Liver (tissue), 8 donors: ENCODE measurements at regions not wholly inside any gene's neighbourhood (a gene's known extent, or its start where the extent isn't known, plus 50 kb on each side); places are given as distances from the start of the nearest gene placed in this dataset.

Source experiments
- DNase-seq: peaks from one replicate; pipeline ENCODE4 v3.0.0-alpha.2; 2017; ENCODE audit warnings: low spot score
- H3K27ac ChIP-seq, 2 donors: one replicate each; pipeline ENCODE4 v1.7.0; 2013; ENCODE audit warnings: inconsistent platforms in 2 of 2, low read length in 2 of 2, control low read depth in 1 of 2, low read depth in 1 of 2, mild to moderate bottlenecking in 1 of 2
- H3K27me3 ChIP-seq, 4 donors: one replicate each; pipeline versions ENCODE4 v1.6.1 to v1.7.0; 2013; ENCODE audit warnings: low read length in 3 of 4, inconsistent platforms in 1 of 4, mild to moderate bottlenecking in 1 of 4, moderate library complexity in 1 of 4; ENCODE audit not compliant: control insufficient read depth in 4 of 4, insufficient read depth in 4 of 4
- H3K36me3 ChIP-seq, 4 donors: one replicate each; pipeline versions ENCODE4 v1.6.1 to v1.7.0; 2013; ENCODE audit warnings: low read length in 3 of 4, mild to moderate bottlenecking in 3 of 4, low read depth in 1 of 4, moderate library complexity in 1 of 4; ENCODE audit not compliant: control insufficient read depth in 4 of 4, insufficient read depth in 3 of 4
- H3K4me1 ChIP-seq, 4 donors: one replicate each; pipeline versions ENCODE4 v1.6.1 to v1.7.0; 2013; ENCODE audit warnings: low read length in 3 of 4, mild to moderate bottlenecking in 3 of 4, moderate library complexity in 1 of 4; ENCODE audit not compliant: control insufficient read depth in 4 of 4, insufficient read depth in 4 of 4
- H3K4me3 ChIP-seq, 3 donors: one replicate each; pipeline versions ENCODE4 v1.6.1 to v1.7.0; 2013; ENCODE audit warnings: low read length in 3 of 3, control low read depth in 1 of 3, low read depth in 1 of 3, mild to moderate bottlenecking in 1 of 3
- H3K9ac ChIP-seq, 2 donors: one replicate each; pipeline ENCODE4 v1.7.0; 2013; ENCODE audit warnings: low read length in 2 of 2, mild to moderate bottlenecking in 2 of 2, moderate library complexity in 2 of 2, control low read depth in 1 of 2, low read depth in 1 of 2
- H3K9me3 ChIP-seq, 4 donors: one replicate each; pipeline versions ENCODE4 v1.6.1 to v1.7.0; 2013; ENCODE audit warnings: low read length in 3 of 4; ENCODE audit not compliant: control insufficient read depth in 4 of 4
- EGR1 ChIP-seq, 2 donors: IDR thresholded peaks; 2 replicates each; pipeline ENCODE4 v1.6.1; 2016 to 2018; ENCODE audit warnings: antibody characterized with exemption in 2 of 2, low read depth in 2 of 2
- FOXA1 ChIP-seq: IDR thresholded peaks from 2 replicates; pipeline ENCODE4 v1.6.1; 2016; ENCODE audit warnings: antibody characterized with exemption
- FOXA2 ChIP-seq: IDR thresholded peaks from 2 replicates; pipeline ENCODE4 v1.6.1; 2016; ENCODE audit warnings: antibody characterized with exemption
- GABPA ChIP-seq, 2 donors: IDR thresholded peaks in 1 of 2; conservative IDR thresholded peaks in 1 of 2; 2 replicates each; pipeline ENCODE4 v1.6.1; 2016; ENCODE audit warnings: antibody characterized with exemption in 2 of 2, mild to moderate bottlenecking in 1 of 2, moderate library complexity in 1 of 2
- HNF4A ChIP-seq, 2 donors: conservative IDR thresholded peaks; 2 replicates each; pipeline ENCODE4 v1.6.1; 2016; ENCODE audit warnings: antibody characterized with exemption in 2 of 2, mild to moderate bottlenecking in 2 of 2
- HNF4G ChIP-seq: IDR thresholded peaks from 2 replicates; pipeline ENCODE4 v1.6.1; 2016; ENCODE audit warnings: antibody characterized with exemption
- JUND ChIP-seq, 2 donors: IDR thresholded peaks; 2 replicates each; pipeline ENCODE4 v1.6.1; 2016; ENCODE audit warnings: antibody characterized with exemption in 2 of 2
- NR2F2 ChIP-seq: IDR thresholded peaks from 2 replicates; pipeline ENCODE4 v1.6.1; 2016; ENCODE audit warnings: antibody characterized with exemption
- RAD21 ChIP-seq, 2 donors: IDR thresholded peaks; 2 replicates each; pipeline ENCODE4 v1.6.1; 2016; ENCODE audit warnings: antibody characterized with exemption in 2 of 2, mild to moderate bottlenecking in 2 of 2
- RXRA ChIP-seq, 2 donors: IDR thresholded peaks; 2 replicates each; pipeline ENCODE4 v1.6.1; 2017 to 2018; ENCODE audit warnings: antibody characterized with exemption in 2 of 2, mild to moderate bottlenecking in 1 of 2
- SP1 ChIP-seq: IDR thresholded peaks from 2 replicates; pipeline ENCODE4 v1.6.1; 2018; ENCODE audit warnings: antibody characterized with exemption, mild to moderate bottlenecking
- TAF1 ChIP-seq: conservative IDR thresholded peaks from 2 replicates; pipeline ENCODE4 v1.6.1; 2016; ENCODE audit warnings: antibody characterized with exemption, mild to moderate bottlenecking
- YY1 ChIP-seq: IDR thresholded peaks from 2 replicates; pipeline ENCODE4 v1.6.1; 2016; ENCODE audit warnings: antibody characterized with exemption, mild to moderate bottlenecking
- WGBS: extraction: QIAGEN DNeasy Blood & Tissue Kit; methylation state at CpG from one replicate; pipeline ENCODE4 v1.1.7; 2013; 5-methylcytosine and 5-hydroxymethylcytosine counted together
- TF ChIP-seq, protein P1 (sequence below): IDR thresholded peaks from 2 replicates; pipeline ENCODE4 v1.6.1; 2016; ENCODE audit warnings: antibody characterized with exemption
- TF ChIP-seq, protein P2 (sequence below): IDR thresholded peaks from 2 replicates; pipeline ENCODE4 v1.6.1; 2016; ENCODE audit warnings: antibody characterized with exemption, mild to moderate bottlenecking
- TF ChIP-seq, protein P3 (sequence below): IDR thresholded peaks from 2 replicates; pipeline ENCODE4 v1.6.1; 2016; ENCODE audit warnings: antibody characterized with exemption
- TF ChIP-seq, protein P4 (sequence below): IDR thresholded peaks from 2 replicates; pipeline ENCODE4 v1.6.1; 2016; ENCODE audit warnings: antibody characterized with exemption
- TF ChIP-seq, protein P5 (sequence below): fragments of 150-350 bp; IDR thresholded peaks from 2 replicates; pipeline ENCODE4 v1.5.1; 2017; ENCODE audit warnings: improper control_type of control experiment, low read depth, low read length; ENCODE audit not compliant: missing input control
- donor health status: healthy.
- donor health status: healthy.
- donor health status: healthy.
- donor health status: healthy.
- donor health status: healthy.

DNA sequence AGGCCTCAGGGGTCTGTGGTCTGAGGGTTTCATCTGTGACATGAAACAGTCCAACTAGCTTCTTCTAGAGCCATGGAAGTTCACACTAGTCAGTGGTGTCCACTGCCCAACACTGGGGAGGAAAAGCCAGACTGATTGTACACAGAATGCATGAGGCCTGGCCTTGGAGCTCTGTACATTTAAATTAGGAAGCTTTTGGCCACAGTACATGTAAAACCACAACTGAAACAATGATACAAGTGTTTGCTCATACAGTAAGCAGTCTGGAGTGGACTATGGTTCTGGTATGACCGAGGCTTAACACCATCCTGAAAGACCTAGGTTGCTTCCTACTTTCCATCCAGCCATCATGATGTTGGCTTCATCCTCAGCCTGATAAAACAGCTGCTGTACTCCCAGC, 73.8 kb upstream of the SESN3 start:
- 82% methylated on average over 1 of the region's 1 CpG for whole genome bisulfite sequencing
- Histone ChIP-seq H3K27ac (no peak overlapping the region), H3K9me3 (no peaks in the 10 kb centered on the region), H3K4me1 (no peaks in the 10 kb centered on the region), H3K36me3 (no peaks in the 10 kb centered on the region), H3K4me3 (no peak overlapping the region), H3K9ac (no peak overlapping the region), H3K27me3 (no peaks in the 10 kb centered on the region)
- no peak for DNase-seq
- TF ChIP-seq TAF1, result no peak
- TF ChIP-seq RXRA (IDR thresholded peaks at IDR 0.05), result no peak
- TF ChIP-seq RAD21 (IDR thresholded peaks at IDR 0.05), result no peak
- TF ChIP-seq, protein P1, sequence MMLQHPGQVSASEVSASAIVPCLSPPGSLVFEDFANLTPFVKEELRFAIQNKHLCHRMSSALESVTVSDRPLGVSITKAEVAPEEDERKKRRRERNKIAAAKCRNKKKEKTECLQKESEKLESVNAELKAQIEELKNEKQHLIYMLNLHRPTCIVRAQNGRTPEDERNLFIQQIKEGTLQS, result no peak
- no peak for TF ChIP-seq HNF4G
- TF ChIP-seq SP1, result no peak
- no peak for TF ChIP-seq HNF4A (conservative IDR thresholded peaks at IDR 0.05)
- TF ChIP-seq, protein P2, sequence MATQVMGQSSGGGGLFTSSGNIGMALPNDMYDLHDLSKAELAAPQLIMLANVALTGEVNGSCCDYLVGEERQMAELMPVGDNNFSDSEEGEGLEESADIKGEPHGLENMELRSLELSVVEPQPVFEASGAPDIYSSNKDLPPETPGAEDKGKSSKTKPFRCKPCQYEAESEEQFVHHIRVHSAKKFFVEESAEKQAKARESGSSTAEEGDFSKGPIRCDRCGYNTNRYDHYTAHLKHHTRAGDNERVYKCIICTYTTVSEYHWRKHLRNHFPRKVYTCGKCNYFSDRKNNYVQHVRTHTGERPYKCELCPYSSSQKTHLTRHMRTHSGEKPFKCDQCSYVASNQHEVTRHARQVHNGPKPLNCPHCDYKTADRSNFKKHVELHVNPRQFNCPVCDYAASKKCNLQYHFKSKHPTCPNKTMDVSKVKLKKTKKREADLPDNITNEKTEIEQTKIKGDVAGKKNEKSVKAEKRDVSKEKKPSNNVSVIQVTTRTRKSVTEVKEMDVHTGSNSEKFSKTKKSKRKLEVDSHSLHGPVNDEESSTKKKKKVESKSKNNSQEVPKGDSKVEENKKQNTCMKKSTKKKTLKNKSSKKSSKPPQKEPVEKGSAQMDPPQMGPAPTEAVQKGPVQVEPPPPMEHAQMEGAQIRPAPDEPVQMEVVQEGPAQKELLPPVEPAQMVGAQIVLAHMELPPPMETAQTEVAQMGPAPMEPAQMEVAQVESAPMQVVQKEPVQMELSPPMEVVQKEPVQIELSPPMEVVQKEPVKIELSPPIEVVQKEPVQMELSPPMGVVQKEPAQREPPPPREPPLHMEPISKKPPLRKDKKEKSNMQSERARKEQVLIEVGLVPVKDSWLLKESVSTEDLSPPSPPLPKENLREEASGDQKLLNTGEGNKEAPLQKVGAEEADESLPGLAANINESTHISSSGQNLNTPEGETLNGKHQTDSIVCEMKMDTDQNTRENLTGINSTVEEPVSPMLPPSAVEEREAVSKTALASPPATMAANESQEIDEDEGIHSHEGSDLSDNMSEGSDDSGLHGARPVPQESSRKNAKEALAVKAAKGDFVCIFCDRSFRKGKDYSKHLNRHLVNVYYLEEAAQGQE, result no peak
- no peak for TF ChIP-seq JUND (IDR thresholded peaks at IDR 0.05)
- TF ChIP-seq, protein P3, sequence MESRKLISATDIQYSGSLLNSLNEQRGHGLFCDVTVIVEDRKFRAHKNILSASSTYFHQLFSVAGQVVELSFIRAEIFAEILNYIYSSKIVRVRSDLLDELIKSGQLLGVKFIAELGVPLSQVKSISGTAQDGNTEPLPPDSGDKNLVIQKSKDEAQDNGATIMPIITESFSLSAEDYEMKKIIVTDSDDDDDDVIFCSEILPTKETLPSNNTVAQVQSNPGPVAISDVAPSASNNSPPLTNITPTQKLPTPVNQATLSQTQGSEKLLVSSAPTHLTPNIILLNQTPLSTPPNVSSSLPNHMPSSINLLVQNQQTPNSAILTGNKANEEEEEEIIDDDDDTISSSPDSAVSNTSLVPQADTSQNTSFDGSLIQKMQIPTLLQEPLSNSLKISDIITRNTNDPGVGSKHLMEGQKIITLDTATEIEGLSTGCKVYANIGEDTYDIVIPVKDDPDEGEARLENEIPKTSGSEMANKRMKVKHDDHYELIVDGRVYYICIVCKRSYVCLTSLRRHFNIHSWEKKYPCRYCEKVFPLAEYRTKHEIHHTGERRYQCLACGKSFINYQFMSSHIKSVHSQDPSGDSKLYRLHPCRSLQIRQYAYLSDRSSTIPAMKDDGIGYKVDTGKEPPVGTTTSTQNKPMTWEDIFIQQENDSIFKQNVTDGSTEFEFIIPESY, result no peak
- TF ChIP-seq YY1, result no peak
- no peak for TF ChIP-seq FOXA1
- TF ChIP-seq NR2F2, result no peak
- TF ChIP-seq FOXA2, result no peak
- TF ChIP-seq GABPA (IDR thresholded peaks at IDR 0.05 in 1 of 2, conservative IDR thresholded peaks at IDR 0.05 in 1 of 2), result no peak
- TF ChIP-seq EGR1 (IDR thresholded peaks at IDR 0.05; ENCODE audit: low read depth in 2 of 2), result no peak
- TF ChIP-seq, protein P4, sequence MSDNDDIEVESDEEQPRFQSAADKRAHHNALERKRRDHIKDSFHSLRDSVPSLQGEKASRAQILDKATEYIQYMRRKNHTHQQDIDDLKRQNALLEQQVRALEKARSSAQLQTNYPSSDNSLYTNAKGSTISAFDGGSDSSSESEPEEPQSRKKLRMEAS, result no peak
- TF ChIP-seq, protein P5, sequence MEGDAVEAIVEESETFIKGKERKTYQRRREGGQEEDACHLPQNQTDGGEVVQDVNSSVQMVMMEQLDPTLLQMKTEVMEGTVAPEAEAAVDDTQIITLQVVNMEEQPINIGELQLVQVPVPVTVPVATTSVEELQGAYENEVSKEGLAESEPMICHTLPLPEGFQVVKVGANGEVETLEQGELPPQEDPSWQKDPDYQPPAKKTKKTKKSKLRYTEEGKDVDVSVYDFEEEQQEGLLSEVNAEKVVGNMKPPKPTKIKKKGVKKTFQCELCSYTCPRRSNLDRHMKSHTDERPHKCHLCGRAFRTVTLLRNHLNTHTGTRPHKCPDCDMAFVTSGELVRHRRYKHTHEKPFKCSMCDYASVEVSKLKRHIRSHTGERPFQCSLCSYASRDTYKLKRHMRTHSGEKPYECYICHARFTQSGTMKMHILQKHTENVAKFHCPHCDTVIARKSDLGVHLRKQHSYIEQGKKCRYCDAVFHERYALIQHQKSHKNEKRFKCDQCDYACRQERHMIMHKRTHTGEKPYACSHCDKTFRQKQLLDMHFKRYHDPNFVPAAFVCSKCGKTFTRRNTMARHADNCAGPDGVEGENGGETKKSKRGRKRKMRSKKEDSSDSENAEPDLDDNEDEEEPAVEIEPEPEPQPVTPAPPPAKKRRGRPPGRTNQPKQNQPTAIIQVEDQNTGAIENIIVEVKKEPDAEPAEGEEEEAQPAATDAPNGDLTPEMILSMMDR, result no peak

DNA sequence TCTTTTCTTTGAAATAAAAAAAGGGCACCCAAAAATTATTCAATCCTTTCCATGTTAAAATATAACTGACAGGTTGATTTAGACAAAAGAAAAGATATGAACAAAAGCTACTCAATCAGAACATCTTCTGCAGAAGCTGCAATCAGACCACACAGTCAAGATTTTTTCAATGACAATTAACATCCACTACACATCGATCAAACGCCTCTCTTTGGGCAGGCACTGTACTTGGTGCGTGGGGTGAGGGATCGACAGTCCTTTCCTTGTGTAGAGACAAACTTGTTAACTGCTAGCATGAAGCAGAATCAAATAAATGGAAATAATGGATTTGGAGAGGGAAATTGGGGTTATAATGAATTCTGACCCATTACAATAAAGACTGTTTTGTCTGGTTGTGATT, 71.2 kb upstream of the SESN3 start:
- DNase-seq, result no peak
- no peak overlapping the region for H3K4me3 ChIP-seq
- no peak overlapping the region for H3K27ac ChIP-seq
- H3K27me3 ChIP-seq, result no peaks in the 10 kb centered on the region
- 98% methylated on average over 4 of the region's 4 CpGs for WGBS
- H3K9ac ChIP-seq, result no peak overlapping the region
- no peaks in the 10 kb centered on the region for H3K4me1 ChIP-seq
- no peaks in the 10 kb centered on the region for H3K9me3 ChIP-seq
- no peaks in the 10 kb centered on the region for H3K36me3 ChIP-seq
- TF ChIP-seq YY1, result no peak
- no peak for TF ChIP-seq RXRA (IDR thresholded peaks at IDR 0.05)
- TF ChIP-seq, protein P4, result no peak
- no peak for TF ChIP-seq RAD21 (IDR thresholded peaks at IDR 0.05)
- TF ChIP-seq JUND (IDR thresholded peaks at IDR 0.05), result no peak
- TF ChIP-seq HNF4G, result no peak
- TF ChIP-seq, protein P2, result no peak
- TF ChIP-seq GABPA (IDR thresholded peaks at IDR 0.05 in 1 of 2, conservative IDR thresholded peaks at IDR 0.05 in 1 of 2), result no peak
- no peak for TF ChIP-seq TAF1
- TF ChIP-seq, protein P5, result no peak
- TF ChIP-seq FOXA1, result no peak
- TF ChIP-seq EGR1 (IDR thresholded peaks at IDR 0.05; ENCODE audit: low read depth in 2 of 2), result no peak
- no peak for TF ChIP-seq FOXA2
